H1 (cell line): ENCODE measurements at regions not wholly inside any gene's neighbourhood (a gene's known extent, or its start where the extent isn't known, plus 50 kb on each side); places are given as distances from the start of the nearest gene placed in this dataset.

ENCODE experiments used
- CTCF ChIP-seq, 3 experiments: IDR thresholded peaks; 1 replicate in 2 of 3; 2 replicates in 1 of 3; pipeline versions ENCODE4 v1.5.1 to v1.6.1; 2011; ENCODE audit warnings: low read length in 3 of 3, mild to moderate bottlenecking in 3 of 3, inconsistent platforms in 2 of 3, low read depth in 1 of 3, moderate library complexity in 1 of 3; ENCODE audit not compliant: insufficient read depth in 1 of 3; ENCODE audit errors: control extremely low read depth in 1 of 3
- NRF1 ChIP-seq: IDR thresholded peaks from 2 replicates; pipeline ENCODE4 v1.6.1; 2011; ENCODE audit warnings: mild to moderate bottlenecking, low read depth, low read length, improper control_type of control experiment
- RFX5 ChIP-seq: IDR thresholded peaks from 2 replicates; pipeline ENCODE4 v1.6.1; 2011; ENCODE audit warnings: low read depth, low read length, improper control_type of control experiment, borderline replicate concordance
- SAP30 ChIP-seq: fragments of 300-600 bp; sonication (generic); IDR thresholded peaks from 2 replicates; pipeline ENCODE4 v1.7.1; 2012; ENCODE audit warnings: low read length, moderate library complexity, mild to moderate bottlenecking, inconsistent platforms; ENCODE audit not compliant: insufficient read depth, insufficient replicate concordance

- TF ChIP-seq SAP30 (no peak), CTCF (IDR thresholded peaks at IDR 0.05; ENCODE audit: control extremely low read depth in 1 of 3, insufficient read depth in 1 of 3, low read depth in 1 of 3, low read length in 3 of 3) (no peak), RFX5 (no peak), NRF1 (no peak)
Measured at GRCh38 chr10:70964881-70965280, 76.5 kb upstream of the PCBD1 start.
